HG03139 (cell line): ENCODE measurements at regions not wholly inside any gene's neighbourhood (a gene's known extent, or its start where the extent isn't known, plus 50 kb on each side); places are given as distances from the start of the nearest gene placed in this dataset.
"Not testable (repeated sequence)": the region's sequence is repeated elsewhere in the genome, so short reads cannot be mapped to it uniquely, and the experiment has no call there.

ENCODE experiments used
- ATAC-seq: cut with Tn5 transposase; IDR thresholded peaks from one replicate; pipeline ENCODE4 v1.9.1; 2021; ENCODE audit not compliant: unreplicated experiment

- ATAC-seq = no peak
These were observed 159.4 kb downstream of the SPTSSA start for GRCh38 chr14:34302654-34303053.

DNA sequence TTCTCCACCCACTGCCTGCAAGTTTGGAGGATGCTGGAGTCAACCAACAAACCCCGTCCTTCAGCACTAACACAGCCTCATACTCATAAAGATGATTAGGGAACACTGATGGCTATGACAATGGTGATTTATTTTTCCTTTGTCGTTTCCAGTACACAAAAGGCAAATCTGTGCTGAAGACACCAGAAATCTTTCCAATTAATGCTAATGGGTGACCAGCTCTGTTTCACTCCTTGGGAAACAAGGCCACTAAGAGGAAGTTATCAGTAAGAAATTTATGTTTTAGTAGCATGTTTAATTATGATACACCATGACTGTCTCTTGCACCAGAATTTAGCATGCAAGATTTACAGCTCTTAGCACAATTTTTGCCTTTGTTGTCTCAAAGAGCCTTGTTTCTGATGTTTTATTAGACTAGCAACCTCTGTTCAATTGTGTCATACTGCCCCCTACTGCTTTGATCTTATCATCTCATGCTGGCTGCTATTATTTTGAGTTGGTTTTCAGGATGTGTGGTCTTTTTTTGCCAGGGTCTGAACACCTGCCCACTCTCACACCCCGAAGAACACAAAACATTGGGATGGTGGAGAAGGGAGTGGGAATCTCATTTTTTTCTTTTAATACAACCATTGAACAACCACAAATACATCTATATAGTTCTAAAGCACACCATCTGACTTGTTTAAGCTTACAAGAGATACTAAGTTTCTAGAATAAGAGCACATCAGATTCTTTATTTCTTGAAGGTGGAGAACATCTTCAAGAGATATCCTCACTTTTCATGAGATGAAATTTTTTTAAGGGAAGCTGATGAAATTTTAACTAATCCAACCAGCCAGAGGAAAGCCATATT is 160.9 kb downstream of the SPTSSA start:
- ATAC-seq = no peak

GRCh38 chr14:34300330-34300729 is 161.7 kb downstream of the SPTSSA start:
- no peak for ATAC-seq

- no peak for ATAC-seq
These were observed 162.7 kb downstream of the SPTSSA start for GRCh38 chr14:34299360-34299759.

DNA sequence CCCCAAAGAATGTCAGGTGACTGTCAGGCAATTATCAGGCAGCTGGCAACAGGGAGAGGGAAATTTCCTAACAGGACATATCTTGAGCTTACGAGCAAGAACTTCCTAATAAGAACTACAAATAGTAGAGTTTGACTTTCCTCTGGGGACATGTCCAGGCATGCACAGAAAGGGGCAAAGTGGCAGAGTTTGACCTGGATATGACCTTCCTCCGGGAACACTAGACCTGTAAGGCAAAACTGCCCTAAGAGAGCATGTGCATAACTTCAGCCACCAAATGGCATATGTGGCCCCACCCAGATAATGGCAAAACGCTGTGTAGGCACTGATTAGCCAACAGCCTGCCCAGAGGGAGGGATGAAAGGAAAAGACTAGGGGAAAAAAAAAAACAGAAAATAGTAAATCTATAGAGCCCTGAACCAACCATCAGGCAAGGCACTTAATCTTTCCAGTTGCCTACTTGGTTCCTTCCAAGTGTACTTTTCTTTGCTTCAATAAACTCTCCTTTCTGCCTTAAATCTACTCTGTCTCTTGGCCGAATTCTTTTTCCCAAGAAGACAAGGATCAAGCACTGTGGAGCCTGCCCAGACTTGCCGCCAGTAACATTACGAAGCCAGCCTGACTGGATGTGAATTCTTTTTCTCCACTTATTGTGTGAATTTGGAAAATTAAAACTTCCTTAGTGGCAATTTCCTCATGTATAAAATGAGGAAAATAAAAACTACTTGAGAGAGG is 164.1 kb downstream of the SPTSSA start:
- ATAC-seq = no peak

DNA sequence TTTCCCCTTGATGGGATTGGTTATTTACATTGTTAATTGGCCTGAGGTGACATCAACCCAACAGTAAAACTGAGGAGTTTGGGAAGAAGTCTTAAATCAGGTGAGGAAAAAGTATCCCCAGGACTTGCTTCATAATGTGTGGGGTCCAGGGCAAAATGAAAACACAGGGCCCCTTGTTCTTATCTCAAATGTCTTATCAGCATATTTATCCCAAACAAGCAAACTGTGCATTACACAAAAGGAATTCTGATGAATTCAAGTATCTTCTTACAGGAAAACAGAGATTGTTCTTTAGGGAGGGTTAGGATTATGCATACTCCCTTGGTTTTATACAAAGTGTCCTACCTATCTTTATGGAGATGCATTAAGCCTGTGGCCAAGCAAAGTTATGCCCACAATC is 178.4 kb downstream of the SPTSSA start:
- no peak for ATAC-seq

DNA sequence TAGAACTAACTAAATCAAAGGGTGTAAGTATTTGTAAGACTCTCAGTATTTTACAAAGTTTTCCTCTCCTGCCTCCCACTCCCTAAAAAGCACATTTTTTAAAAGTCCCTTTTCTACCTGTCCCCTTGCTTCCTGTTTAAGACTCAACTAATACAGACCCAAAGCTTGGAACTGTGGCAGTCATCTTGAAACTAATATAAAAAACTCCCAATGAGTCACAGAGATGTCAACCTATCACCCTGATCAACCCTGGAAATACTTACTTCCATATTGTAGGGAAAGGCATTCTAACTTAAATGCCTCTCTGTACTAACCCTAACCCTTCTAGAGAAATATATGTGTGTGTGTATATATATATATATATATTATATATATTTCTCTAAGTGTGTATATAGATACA is 184.8 kb downstream of the SPTSSA start:
- peak; percentile 60 for ATAC-seq

DNA sequence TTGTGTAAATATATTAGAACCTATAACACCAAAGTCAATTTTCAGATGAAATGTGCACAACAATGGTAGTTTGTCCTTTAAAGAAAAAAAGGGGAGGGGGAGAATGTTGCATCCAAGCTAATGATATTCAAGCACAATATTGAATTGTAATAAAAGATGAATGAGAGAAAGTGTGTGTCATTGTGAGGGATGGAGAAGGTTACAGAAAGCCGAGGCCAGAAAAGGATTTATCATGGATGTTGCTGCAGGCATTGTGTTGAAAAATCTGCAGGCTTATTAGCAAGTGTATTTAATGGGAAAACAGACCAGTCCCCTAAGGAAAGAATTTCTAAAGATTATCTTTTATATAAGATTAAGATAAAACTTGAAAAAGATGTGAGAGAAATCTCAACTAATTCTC is 186.5 kb downstream of the SPTSSA start:
- no peak for ATAC-seq

DNA sequence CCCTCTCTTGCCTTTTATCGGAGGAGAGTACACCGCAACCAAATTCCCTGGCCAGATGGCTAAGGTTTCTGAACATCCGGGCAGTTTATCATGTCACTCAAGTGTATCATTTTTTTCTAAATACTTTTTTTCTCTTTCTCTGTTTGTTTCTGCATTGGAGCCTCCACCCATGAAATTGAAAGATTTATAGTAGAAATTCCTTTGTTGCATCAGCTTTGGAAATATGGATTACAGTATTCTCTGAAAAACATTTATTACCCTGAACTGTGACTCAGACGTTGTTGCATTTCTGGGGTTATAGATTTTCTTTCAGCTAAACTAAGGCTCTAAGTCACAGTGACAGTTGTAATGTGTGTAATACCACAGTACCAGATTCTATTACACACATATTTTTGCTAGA is 187.0 kb downstream of the SPTSSA start:
- no peak for ATAC-seq

DNA sequence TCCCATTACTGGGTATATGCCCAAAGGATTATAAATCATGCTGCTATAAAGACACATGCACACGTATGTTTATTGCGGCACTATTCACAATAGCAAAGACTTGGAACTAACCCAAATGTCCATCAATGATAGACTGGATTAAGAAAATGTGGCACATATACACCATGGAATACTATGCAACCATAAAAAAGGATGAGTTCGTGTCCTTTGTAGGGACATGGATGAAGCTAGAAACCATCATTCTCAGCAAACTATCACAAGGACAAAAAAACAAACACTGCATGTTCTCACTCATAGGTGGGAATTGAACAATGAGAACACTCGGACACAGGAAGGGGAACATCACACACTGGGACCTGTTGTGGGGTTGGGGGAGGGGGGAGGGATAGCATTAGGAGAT is 188.3 kb downstream of the SPTSSA start:
- ATAC-seq = not testable (repeated sequence)

- no peak for ATAC-seq
These were observed 191.7 kb downstream of the SPTSSA start for GRCh38 chr14:34270361-34270760.

DNA sequence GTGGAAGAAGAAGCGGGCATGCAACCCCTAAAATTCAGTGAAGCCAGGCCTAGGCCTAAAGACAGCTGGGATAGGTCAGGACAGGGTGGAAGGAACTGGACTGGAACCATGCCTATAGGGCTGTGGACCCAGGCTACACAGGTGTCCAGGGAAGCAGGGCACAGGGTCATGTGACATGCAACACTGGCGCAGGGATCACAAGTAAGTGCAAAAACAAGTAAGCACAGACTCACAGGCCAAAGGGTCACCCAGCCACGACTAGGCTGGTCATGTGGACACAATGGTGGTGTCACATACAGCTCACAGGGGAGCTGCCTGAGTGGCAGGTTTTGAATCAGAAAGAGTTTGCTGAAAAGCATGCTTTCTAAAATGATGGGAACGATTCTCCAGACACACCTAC is 195.7 kb downstream of the SPTSSA start:
- no peak for ATAC-seq

DNA sequence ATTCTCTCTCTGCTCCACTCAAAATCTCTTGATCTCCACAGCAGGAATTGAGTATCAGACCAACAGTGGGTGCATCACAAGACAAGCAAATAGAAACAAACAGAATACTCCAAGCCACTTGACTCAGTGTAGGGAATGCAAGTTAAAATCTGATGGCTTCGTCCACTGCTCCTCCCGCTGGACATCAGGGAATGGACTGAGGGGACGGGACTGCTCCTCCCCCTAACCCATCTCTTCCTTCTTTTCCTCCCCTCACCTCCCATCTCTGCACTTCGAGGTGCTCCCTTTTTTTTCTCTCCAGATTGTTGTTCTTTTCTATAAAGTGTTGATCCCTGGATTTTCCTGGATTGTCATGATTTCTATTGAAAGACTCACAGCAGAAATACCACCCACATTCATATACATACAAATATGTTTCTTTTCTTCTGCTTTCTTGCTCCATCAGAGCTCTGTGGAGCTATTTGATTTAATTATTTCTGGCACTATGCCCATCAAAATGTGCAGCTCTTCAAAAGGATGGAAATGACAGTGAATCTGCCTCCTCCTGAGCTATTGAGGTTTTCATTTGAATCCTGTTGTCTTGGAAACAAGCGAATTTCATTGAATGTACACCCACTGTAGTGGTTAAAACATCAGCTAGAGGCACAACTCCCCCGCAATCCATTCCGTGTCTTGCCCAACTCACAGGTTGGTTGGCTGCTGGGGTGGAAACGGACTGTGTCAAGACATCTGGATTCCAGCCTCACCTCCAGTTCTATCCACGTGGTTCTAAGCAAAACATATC is 199.7 kb downstream of the SPTSSA start:
- no peak for ATAC-seq

DNA sequence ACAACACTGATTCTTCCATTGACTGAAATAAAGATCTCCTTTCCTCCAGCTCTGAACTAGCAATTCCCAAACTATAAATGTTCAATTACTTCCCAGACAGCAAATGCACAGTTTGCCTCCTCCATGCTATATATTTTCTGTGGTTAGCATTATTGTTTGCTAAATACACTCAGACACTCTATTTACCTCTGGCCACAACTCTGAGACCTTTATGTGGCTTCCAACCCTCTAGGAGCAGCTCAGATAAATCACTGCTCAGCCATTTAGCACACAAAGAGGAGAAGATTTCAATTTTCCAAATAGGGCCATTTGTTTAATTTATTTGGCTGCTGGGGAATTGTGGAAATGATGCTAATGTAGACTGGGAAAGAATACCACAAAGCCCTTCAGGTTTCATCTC is 202.0 kb downstream of the SPTSSA start:
- ATAC-seq = no peak

DNA sequence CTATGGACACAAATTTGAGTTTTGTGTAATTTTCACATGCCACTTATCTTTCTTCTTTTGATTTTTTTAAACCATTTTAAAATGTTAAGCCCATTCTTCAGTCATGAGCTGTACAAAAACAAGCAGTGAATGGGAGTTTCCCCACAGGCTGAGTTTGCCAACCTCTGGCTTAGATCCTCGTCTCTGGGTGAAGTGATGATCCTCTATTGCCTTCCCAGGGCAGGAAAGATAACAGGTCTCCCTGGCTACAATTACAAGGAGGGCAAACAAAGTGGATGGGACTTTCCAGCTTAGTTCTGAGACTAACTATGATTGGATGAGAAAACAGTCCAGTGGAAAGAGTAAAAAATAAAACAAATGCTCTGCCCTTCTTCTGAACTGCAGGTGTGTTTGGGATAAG is 203.7 kb downstream of the SPTSSA start:
- ATAC-seq = no peak

DNA sequence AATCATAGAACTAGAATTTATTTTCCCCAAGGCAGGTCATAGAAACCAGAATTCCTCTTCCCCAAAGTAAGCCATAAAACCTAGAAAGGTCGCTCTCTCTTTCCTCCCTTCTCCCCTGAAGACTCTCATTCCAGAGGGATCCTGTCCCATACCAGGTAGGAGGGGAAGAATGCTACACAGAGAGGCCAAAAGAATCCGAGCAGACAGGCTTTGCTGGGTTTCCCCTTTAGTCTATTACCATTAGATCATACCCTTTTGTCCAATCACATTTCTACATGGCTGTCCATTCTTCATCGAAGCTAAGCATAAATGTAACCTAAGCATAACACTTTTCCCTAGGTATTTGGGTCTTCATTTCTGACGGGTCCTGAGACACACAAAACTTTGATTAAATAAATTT is 204.5 kb downstream of the SPTSSA start:
- no peak for ATAC-seq

- ATAC-seq = no peak
These were observed 205.8 kb downstream of the SPTSSA start for GRCh38 chr14:34256223-34256622.

DNA sequence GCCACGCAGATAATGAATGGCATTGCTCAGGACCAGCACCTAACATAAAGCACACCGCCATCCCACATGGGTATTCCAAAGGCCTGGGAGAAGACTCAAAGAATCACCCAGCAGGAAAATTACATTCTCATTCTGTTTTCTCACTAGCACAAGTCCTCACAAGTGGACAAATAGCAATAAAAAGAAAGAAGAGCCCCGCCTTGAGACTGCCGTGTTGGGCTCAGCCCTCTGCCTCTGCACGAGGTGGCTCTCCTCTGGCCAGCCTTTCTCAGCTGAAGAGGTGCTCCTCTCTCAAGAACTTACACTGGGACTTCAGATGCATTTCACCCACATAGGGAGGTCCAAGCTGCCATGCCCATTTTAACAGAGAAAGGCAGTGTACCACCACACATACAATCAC is 207.5 kb downstream of the SPTSSA start:
- ATAC-seq = no peak

- no peak for ATAC-seq
These were observed 208.0 kb downstream of the SPTSSA start for GRCh38 chr14:34254031-34254430.

DNA sequence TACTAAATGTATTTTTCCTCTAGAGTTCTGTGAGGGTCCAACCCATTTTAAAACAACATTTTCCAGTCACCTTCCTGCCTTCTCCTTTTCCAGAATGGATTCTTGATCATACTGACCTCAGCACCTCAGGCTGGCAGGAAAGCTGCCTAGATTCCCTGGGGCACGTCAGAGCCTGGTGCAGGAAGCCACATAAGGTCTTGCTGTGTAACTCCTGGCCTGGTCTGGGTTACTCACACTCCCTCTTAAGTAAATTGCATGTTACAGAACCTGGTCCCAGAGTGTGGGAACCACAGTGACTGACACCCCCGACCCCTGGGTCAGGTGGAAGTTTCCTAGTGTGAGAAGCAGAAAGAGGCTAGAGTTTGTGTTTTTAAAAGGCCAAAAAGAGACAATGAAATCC is 209.8 kb downstream of the SPTSSA start:
- no peak for ATAC-seq

- no peak for ATAC-seq
These were observed 210.4 kb downstream of the SPTSSA start for GRCh38 chr14:34251662-34252061.

DNA sequence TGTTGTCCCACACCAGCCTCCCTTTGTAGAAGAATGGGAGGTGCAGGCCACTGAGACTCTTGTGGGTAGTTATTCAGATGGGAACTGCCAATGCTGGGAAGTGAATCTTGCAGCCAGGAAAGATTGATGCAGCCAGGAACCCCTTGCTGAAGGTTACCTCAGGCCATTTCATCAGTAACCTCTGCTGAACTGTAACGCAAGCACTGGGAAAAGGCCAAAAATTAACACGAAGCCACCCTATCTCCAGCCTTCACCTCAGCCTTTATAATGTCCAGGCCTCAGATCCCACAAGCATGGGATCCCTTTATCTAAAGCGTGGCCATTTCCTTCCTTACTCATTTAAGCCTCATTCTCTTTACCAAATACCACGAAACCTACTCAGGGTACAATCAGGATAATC is 211.1 kb downstream of the SPTSSA start:
- ATAC-seq = no peak
